A549 (cell line): ENCODE measurements at regions not wholly inside any gene's neighbourhood (a gene's known extent, or its start where the extent isn't known, plus 50 kb on each side); places are given as distances from the start of the nearest gene placed in this dataset.
"Not testable (repeated sequence)": the region's sequence is repeated elsewhere in the genome, so short reads cannot be mapped to it uniquely, and the experiment has no call there.

Experiments used
- ATAC-seq, 2 experiments: fragments of 200-7000 bp in 1 of 2; fragments of >200 bp in 1 of 2; cut with Nextera tagmentation in 1 of 2; cut with Tn5 transposase in 1 of 2; 3 replicates each; pipeline versions ENCODE4 v1.8.0 to v1.9.1; 2018 to 2020; ENCODE audit warnings: mild to moderate bottlenecking in 1 of 2, moderate library complexity in 1 of 2
- CTCF ChIA-PET: fragments of 300-600 bp; sonication (Branson Sonifier 250); formaldehyde crosslinking; extraction: SDS; loops from one replicate; lab custom pipeline; 2021; ENCODE audit warnings: antibody characterized with exemption, inconsistent platforms; lab: Yijun Ruan, JAX
- POLR2A ChIA-PET: fragments of 350-600 bp; formaldehyde crosslinking; extraction: SDS; loops from one replicate; lab custom pipeline; 2021; ENCODE audit warnings: antibody characterized with exemption, inconsistent platforms; lab: Yijun Ruan, JAX
- DNase-seq, 2 experiments: peaks; one replicate each; pipeline versions ENCODE4 v3.0.0 to v3.0.0-alpha.2; 2011 to 2016; ENCODE audit warnings: low read depth in 1 of 2, low spot score in 1 of 2
- FAIRE-seq: peaks from 2 replicates; lab custom pipeline; 2011; peaks lifted over from hg19 to GRCh38; lab: Jason Lieb, UNC
- H3K27ac ChIP-seq, 2 experiments: fragments of >200 bp; sonication (Bioruptor Twin); formaldehyde crosslinking; 3 replicates each; pipeline ENCODE4 v1.5.1; 2016 to 2017
- H3K4me1 ChIP-seq: fragments of >200 bp; sonication (Bioruptor Twin); formaldehyde crosslinking; 3 replicates; pipeline ENCODE4 v1.6.1; 2016
- H3K4me2 ChIP-seq: fragments of >200 bp; sonication (Bioruptor Twin); formaldehyde crosslinking; 3 replicates; pipeline ENCODE4 v1.6.1; 2016
- H3K4me3 ChIP-seq: fragments of >200 bp; sonication (Bioruptor Twin); formaldehyde crosslinking; 3 replicates; pipeline ENCODE4 v1.5.1; 2016
- H3K9me3 ChIP-seq: fragments of >200 bp; sonication (Bioruptor Twin); formaldehyde crosslinking; 3 replicates; pipeline ENCODE4 v1.6.1; 2016
- BHLHE40 ChIP-seq: IDR thresholded peaks from 2 replicates; pipeline ENCODE4 v1.6.1; 2012; ENCODE audit warnings: low read depth, low read length, inconsistent platforms
- CTCF ChIP-seq: fragments of >200 bp; sonication (Bioruptor Twin); formaldehyde crosslinking; IDR thresholded peaks from 3 replicates; pipeline ENCODE4 v1.5.1; 2016
- ESRRA ChIP-seq: fragments of 150-350 bp; IDR thresholded peaks from 2 replicates; pipeline ENCODE4 v1.6.1; 2014; ENCODE audit warnings: mild to moderate bottlenecking, low read length, borderline replicate concordance
- GATA3 ChIP-seq: IDR thresholded peaks from 2 replicates; pipeline ENCODE4 v1.6.1; 2012; ENCODE audit warnings: borderline replicate concordance
- HDAC2 ChIP-seq: fragments of 200-600 bp; sonication (generic); IDR thresholded peaks from 2 replicates; pipeline ENCODE4 v1.6.1; 2016
- HOXB5 ChIP-seq: fragments of 250-450 bp; sonication (Bioruptor Pico); IDR thresholded peaks from 2 replicates; pipeline ENCODE4 v1.5.0; 2020; ENCODE audit warnings: mild to moderate bottlenecking, moderate library complexity
- JUN ChIP-seq, 2 experiments: fragments of >200 bp; sonication (Bioruptor Twin); formaldehyde crosslinking; IDR thresholded peaks; 2 replicates in 1 of 2; 3 replicates in 1 of 2; pipeline ENCODE4 v1.6.1; 2016 to 2017
- JUNB ChIP-seq: fragments of >200 bp; sonication (Bioruptor Twin); formaldehyde crosslinking; IDR thresholded peaks from 2 replicates; pipeline ENCODE4 v1.6.1; 2016
- KDM1A ChIP-seq: fragments of 200-600 bp; sonication (generic); IDR thresholded peaks from 2 replicates; pipeline ENCODE4 v1.6.1; 2016; ENCODE audit warnings: low read depth, mild to moderate bottlenecking
- MAFK ChIP-seq: fragments of 450-650 bp; IDR thresholded peaks from 2 replicates; pipeline ENCODE4 v1.6.1; 2014; ENCODE audit not compliant: partially characterized antibody
- MAZ ChIP-seq: fragments of 150-350 bp; IDR thresholded peaks from 2 replicates; pipeline ENCODE4 v1.6.1; 2014; ENCODE audit warnings: antibody characterized with exemption, low read depth, low read length, borderline replicate concordance
- MYC ChIP-seq: IDR thresholded peaks from 2 replicates; pipeline ENCODE4 v1.6.1; 2012; ENCODE audit warnings: mild to moderate bottlenecking, inconsistent platforms, low read length, improper control_type of control experiment, borderline replicate concordance
- PHF8 ChIP-seq: fragments of 200-600 bp; sonication (generic); IDR thresholded peaks from 2 replicates; pipeline ENCODE4 v1.6.1; 2016; ENCODE audit warnings: low read depth, mild to moderate bottlenecking, antibody characterized with exemption, moderate library complexity, borderline replicate concordance
- RAD21 ChIP-seq, 2 experiments: fragments of >200 bp in 1 of 2; sonication (Bioruptor Twin) in 1 of 2; formaldehyde crosslinking in 1 of 2; IDR thresholded peaks in 1 of 2; conservative IDR thresholded peaks in 1 of 2; 2 replicates in 1 of 2; 3 replicates in 1 of 2; pipeline ENCODE4 v1.6.1; 2012 to 2018; ENCODE audit warnings: inconsistent platforms in 1 of 2
- RARB ChIP-seq: fragments of 250-450 bp; sonication (Bioruptor Pico); IDR thresholded peaks from 2 replicates; pipeline ENCODE4 v1.8.0; 2021; ENCODE audit warnings: mild to moderate bottlenecking, moderate library complexity
- TFCP2L1 ChIP-seq: fragments of 250-450 bp; sonication (Bioruptor Pico); IDR thresholded peaks from 2 replicates; pipeline ENCODE4 v1.5.0; 2021; ENCODE audit warnings: mild to moderate bottlenecking
- ZSCAN20 ChIP-seq: fragments of 250-450 bp; sonication (Bioruptor Pico); IDR thresholded peaks from 2 replicates; pipeline ENCODE4 v1.8.0; 2022; ENCODE audit warnings: mild to moderate bottlenecking, moderate library complexity
- WGBS: methylation state at CpG from one replicate; pipeline ENCODE4 v1.1.6; 2017; ENCODE audit errors: missing lambda C conversion rate; 5-methylcytosine and 5-hydroxymethylcytosine counted together
- TF ChIP-seq, protein P1 (sequence below): fragments of 150-350 bp; IDR thresholded peaks from 2 replicates; pipeline ENCODE4 v1.6.1; 2014; ENCODE audit warnings: low read depth, mild to moderate bottlenecking, low read length

DNA sequence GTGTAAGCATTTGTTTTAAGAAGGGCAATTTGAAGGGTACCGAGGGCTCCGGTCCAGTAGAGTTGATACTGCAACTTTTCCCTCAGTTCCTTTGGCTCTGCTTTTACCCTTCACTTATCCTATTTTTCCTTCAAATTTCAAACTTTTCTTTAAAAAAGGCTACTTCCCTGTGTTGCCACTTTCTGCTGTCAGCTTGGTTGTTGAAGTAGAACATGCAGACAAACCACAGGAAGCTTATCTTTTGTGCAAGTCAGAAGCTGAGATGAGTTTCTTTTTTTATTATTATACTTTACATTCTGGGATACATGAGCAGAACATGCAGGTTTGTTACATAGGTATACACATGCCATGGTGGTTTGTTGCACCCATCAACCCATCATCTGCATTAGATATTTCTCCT, 89.1 kb upstream of the FREM3 start:
- 68% methylated on average over 2 of the region's 2 CpGs for WGBS
- H3K4me3 ChIP-seq, H3K4me2 ChIP-seq, FAIRE-seq, POLR2A ChIA-PET, H3K27ac ChIP-seq, DNase-seq, CTCF ChIA-PET, H3K9me3 ChIP-seq, ATAC-seq, H3K4me1 ChIP-seq: not testable (repeated sequence)

DNA sequence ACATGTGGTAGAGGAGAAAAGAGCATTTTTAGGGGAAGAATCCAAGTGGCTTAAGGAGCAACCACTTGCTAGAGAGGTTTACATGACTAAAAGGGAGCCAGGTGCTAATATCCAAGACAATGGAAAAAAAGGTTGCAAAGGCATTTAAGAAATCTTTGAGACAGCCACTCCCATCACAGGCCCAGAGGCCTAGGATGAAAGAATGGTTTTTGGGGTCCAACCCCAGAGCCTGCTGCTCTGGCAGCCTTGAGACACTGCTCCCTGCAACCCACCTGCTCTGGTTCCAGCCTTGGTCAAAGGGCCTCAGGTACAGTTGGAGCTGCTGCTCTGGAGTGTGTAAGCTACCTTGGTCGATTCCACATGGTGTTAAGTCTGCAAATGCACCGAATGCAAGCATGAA, 84.1 kb upstream of the FREM3 start:
- ChIA-PET POLR2A (no interaction called here), CTCF (interaction anchor here (1.7 kb wide), 1 partner anchor 10 kb away, joined by 5 read pairs; no protein-coding TSS in a partner anchor)
- no peak overlapping the region for H3K27ac ChIP-seq
- FAIRE-seq (no peak), ATAC-seq (no peak), DNase-seq (no peak)
- no peak overlapping the region for H3K4me2 ChIP-seq
- no peaks in the 10 kb centered on the region for H3K9me3 ChIP-seq
- WGBS = 0% methylated on average over 2 of the region's 2 CpGs
- no peak overlapping the region for H3K4me3 ChIP-seq
- TF ChIP-seq MYC = no peak
- no peak for TF ChIP-seq RARB (CRISPR knock-in tag)
- TF ChIP-seq JUNB = no peak
- TF ChIP-seq HDAC2 = no peak
- no peak for TF ChIP-seq MAZ
- H3K4me1 ChIP-seq = no peaks in the 10 kb centered on the region

DNA sequence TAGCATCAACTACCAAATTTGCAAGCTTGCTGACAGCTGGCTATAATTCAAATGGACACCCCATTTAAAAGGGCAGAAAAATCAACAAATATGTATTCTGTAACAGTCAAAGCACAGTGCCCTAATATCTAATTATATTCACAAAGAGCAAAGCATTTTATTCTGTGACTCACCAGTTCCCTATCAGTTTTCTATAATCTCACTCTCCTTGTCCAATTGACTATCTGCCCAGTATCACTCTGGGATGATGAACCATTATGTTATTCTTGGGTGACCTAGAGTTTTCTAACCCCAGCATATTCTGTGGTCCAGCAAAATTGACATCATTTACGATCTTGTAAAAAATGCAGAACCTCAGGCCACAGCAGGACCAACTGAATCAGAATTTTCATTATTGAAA, 82.0 kb upstream of the FREM3 start:
- POLR2A ChIA-PET = no interaction called here
- no peak overlapping the region for H3K27ac ChIP-seq
- FAIRE-seq (no peak), DNase-seq (no peak), ATAC-seq (no peak)
- CTCF ChIA-PET = no interaction called here
- WGBS = 0% methylated on average over 1 of the region's 1 CpG
- TF ChIP-seq GATA3 = no peak
- TF ChIP-seq PHF8 = no peak
- H3K4me2 ChIP-seq = no peak overlapping the region
- H3K9me3 ChIP-seq = no peaks in the 10 kb centered on the region
- H3K4me3 ChIP-seq = no peak overlapping the region
- no peaks in the 10 kb centered on the region for H3K4me1 ChIP-seq

GRCh38 chr4:143773998-143774895, 73.8 kb upstream of the FREM3 start:
- WGBS = 20% methylated on average over 6 of the region's 8 CpGs
- CTCF ChIA-PET = interaction anchor here (0.9 kb wide), 2 partner anchors 7 to 10 kb away, joined by 3 to 5 read pairs; no protein-coding TSS in a partner anchor
- no peak overlapping the region for H3K27ac ChIP-seq

GRCh38 chr4:143771269-143771668, 70.8 kb upstream of the FREM3 start:
- Histone ChIP-seq H3K4me1 (no peaks in the 10 kb centered on the region), H3K27ac (no peak overlapping the region), H3K4me3 (no peak overlapping the region), H3K4me2 (no peak overlapping the region), H3K9me3 (no peaks in the 10 kb centered on the region)
- CTCF ChIA-PET = no interaction called here
- no peak for TF ChIP-seq TFCP2L1 (CRISPR knock-in tag)
- TF ChIP-seq, protein P1, sequence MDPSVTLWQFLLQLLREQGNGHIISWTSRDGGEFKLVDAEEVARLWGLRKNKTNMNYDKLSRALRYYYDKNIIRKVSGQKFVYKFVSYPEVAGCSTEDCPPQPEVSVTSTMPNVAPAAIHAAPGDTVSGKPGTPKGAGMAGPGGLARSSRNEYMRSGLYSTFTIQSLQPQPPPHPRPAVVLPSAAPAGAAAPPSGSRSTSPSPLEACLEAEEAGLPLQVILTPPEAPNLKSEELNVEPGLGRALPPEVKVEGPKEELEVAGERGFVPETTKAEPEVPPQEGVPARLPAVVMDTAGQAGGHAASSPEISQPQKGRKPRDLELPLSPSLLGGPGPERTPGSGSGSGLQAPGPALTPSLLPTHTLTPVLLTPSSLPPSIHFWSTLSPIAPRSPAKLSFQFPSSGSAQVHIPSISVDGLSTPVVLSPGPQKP = no peak
- TF ChIP-seq KDM1A = no peak
- no peak for TF ChIP-seq BHLHE40
- TF ChIP-seq MAZ = no peak
- TF ChIP-seq RARB (CRISPR knock-in tag) = no peak
- TF ChIP-seq HOXB5 (CRISPR knock-in tag) = no peak
- no peak for TF ChIP-seq JUN (IDR thresholded peaks at IDR 0.05)
- TF ChIP-seq MAFK = no peak
- no peak for TF ChIP-seq ZSCAN20 (CRISPR knock-in tag)
- POLR2A ChIA-PET = no interaction called here
- FAIRE-seq = no peak
- DNase-seq = no peak
- ATAC-seq = no peak

More at GRCh38 chr4:143773998-143774895, 73.8 kb upstream of the FREM3 start:
- H3K9me3 ChIP-seq = no peaks in the 10 kb centered on the region
- no peak overlapping the region for H3K4me3 ChIP-seq
- H3K4me1 ChIP-seq = no peaks in the 10 kb centered on the region
- POLR2A ChIA-PET = no interaction called here
- peak; percentile 1 to 66 for DNase-seq
- no peak overlapping the region for H3K4me2 ChIP-seq
- no peak for FAIRE-seq
- ATAC-seq = peak; percentile 76 to 92
- no peak for TF ChIP-seq JUNB
- peak; percentile 50 to 64 for TF ChIP-seq RAD21 (conservative IDR thresholded peaks at IDR 0.05 in 1 of 2, IDR thresholded peaks at IDR 0.05 in 1 of 2)
- peak; percentile 42; the same call in 2 of the 3 replicates for TF ChIP-seq CTCF
- no peak for TF ChIP-seq ESRRA
